Erythroblast (primary cell): ENCODE measurements at regions not wholly inside any gene's neighbourhood (a gene's known extent, or its start where the extent isn't known, plus 50 kb on each side); places are given as distances from the start of the nearest gene placed in this dataset.

Source experiments
- GATA1 ChIP-seq: IDR thresholded peaks from 2 replicates; pipeline ENCODE4 v1.6.1; 2011; ENCODE audit warnings: low read depth, mild to moderate bottlenecking, control low read depth, low read length, moderate library complexity
- POLR2A ChIP-seq: IDR thresholded peaks from 2 replicates; pipeline ENCODE4 v1.6.1; 2011; ENCODE audit warnings: mild to moderate bottlenecking, low read length

DNA sequence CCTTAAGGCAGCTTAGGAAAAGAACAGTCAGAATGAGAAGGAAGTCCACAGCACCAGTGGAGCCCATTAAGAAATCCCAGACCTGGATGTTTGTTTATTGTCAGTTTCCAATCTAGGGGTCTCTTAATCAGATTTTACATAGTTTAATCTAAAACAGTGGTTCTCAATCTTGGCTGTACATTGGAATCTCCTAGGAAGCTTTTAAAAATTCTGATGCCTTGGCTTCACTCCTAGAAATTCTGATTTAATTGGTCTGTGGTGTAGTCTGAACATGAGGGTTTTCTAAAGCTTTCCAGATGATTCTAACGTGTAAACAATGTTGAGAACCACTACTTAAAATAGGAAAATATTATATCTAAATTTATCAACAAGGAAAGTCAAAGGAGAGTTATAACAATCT lies 56.6 kb upstream of the SPRED1 start:
- TF ChIP-seq GATA1 (no peak), POLR2A (no peak)
